Activated CD4-positive, alpha-beta memory T cell treated with anti-CD3 and anti-CD28 coated beads for 36 hours (primary cell): ENCODE measurements at regions not wholly inside any gene's neighbourhood (a gene's known extent, or its start where the extent isn't known, plus 50 kb on each side); places are given as distances from the start of the nearest gene placed in this dataset.
"Not testable (repeated sequence)": the region's sequence is repeated elsewhere in the genome, so short reads cannot be mapped to it uniquely, and the experiment has no call there.

Source experiments
- CTCF ChIA-PET: fragments of 350-600 bp; sonication (Branson Sonifier 250); formaldehyde crosslinking; loops from one replicate; lab custom pipeline; 2021; ENCODE audit warnings: antibody characterized with exemption, inconsistent platforms; lab: Charles Lee
- POLR2A ChIA-PET: fragments of 350-600 bp; sonication (Branson Sonifier 250); formaldehyde crosslinking; loops from one replicate; lab custom pipeline; 2021; ENCODE audit warnings: antibody characterized with exemption; lab: Charles Lee
- DNase-seq: peaks from one replicate; pipeline ENCODE4 v3.0.0-alpha.2; 2020
- H3K27ac Mint-ChIP-seq: one replicate; pipeline ENCODE4 v1.8.0; 2021; ENCODE audit warnings: mixed read lengths
- H3K27me3 Mint-ChIP-seq: one replicate; pipeline ENCODE4 v1.8.0; 2021; ENCODE audit warnings: mixed read lengths
- H3K36me3 Mint-ChIP-seq: one replicate; pipeline ENCODE4 v1.8.0; 2021; ENCODE audit warnings: mixed read lengths
- H3K4me1 Mint-ChIP-seq: one replicate; pipeline ENCODE4 v1.8.0; 2021; ENCODE audit warnings: low read depth, mixed read lengths
- H3K4me3 Mint-ChIP-seq: one replicate; pipeline ENCODE4 v1.8.0; 2021; ENCODE audit warnings: mild to moderate bottlenecking, mixed read lengths
- H3K9me3 Mint-ChIP-seq: one replicate; pipeline ENCODE4 v1.8.0; 2021; ENCODE audit warnings: mixed read lengths
- intact Hi-C: fragments of 100-400 bp; cut with micrococcal nuclease; formaldehyde crosslinking; loops from one replicate; pipeline ENCODE4 v1.15.1; 2023

GRCh38 chr16:60087530-60087929 is 1353.4 kb upstream of the GOT2 start:
- POLR2A ChIA-PET = no interaction called here
- no peaks in the 10 kb centered on the region for H3K4me1 Mint-ChIP-seq
- intact Hi-C loops = no loop called here
- CTCF ChIA-PET = no interaction called here
- H3K36me3 Mint-ChIP-seq = no peaks in the 10 kb centered on the region
- H3K9me3 Mint-ChIP-seq = peaks cover 26% of the 10 kb centered on the region
- no peaks in the 10 kb centered on the region for H3K27me3 Mint-ChIP-seq
- DNase-seq = no peak
- H3K27ac Mint-ChIP-seq = no peak overlapping the region
- H3K4me3 Mint-ChIP-seq = no peak overlapping the region

- H3K4me1 Mint-ChIP-seq, H3K27ac Mint-ChIP-seq, POLR2A ChIA-PET, H3K27me3 Mint-ChIP-seq, intact Hi-C loops, H3K4me3 Mint-ChIP-seq, H3K36me3 Mint-ChIP-seq, CTCF ChIA-PET, DNase-seq: not testable (repeated sequence)
- H3K9me3 Mint-ChIP-seq = peaks cover 13% of the 10 kb centered on the region
Measured at GRCh38 chr16:60078819-60079218, 1344.7 kb upstream of the GOT2 start.

GRCh38 chr16:60077861-60078260 is 1343.7 kb upstream of the GOT2 start:
- Mint-ChIP-seq H3K27ac (no peak overlapping the region), H3K4me1 (no peaks in the 10 kb centered on the region), H3K4me3 (no peak overlapping the region), H3K27me3 (no peaks in the 10 kb centered on the region), H3K36me3 (no peaks in the 10 kb centered on the region), H3K9me3 (peaks cover 13% of the 10 kb centered on the region)
- POLR2A ChIA-PET = no interaction called here
- CTCF ChIA-PET = no interaction called here
- no peak for DNase-seq
- intact Hi-C loops = no loop called here

GRCh38 chr16:60074378-60074777 is 1340.3 kb upstream of the GOT2 start:
- peaks cover 14% of the 10 kb centered on the region for H3K9me3 Mint-ChIP-seq
- no peak overlapping the region for H3K27ac Mint-ChIP-seq
- H3K36me3 Mint-ChIP-seq = no peaks in the 10 kb centered on the region
- intact Hi-C loops = no loop called here
- ChIA-PET CTCF (no interaction called here), POLR2A (no interaction called here)
- no peak for DNase-seq
- no peaks in the 10 kb centered on the region for H3K4me1 Mint-ChIP-seq
- no peaks in the 10 kb centered on the region for H3K27me3 Mint-ChIP-seq
- H3K4me3 Mint-ChIP-seq = no peak overlapping the region

- Mint-ChIP-seq H3K4me1 (no peaks in the 10 kb centered on the region), H3K27ac (no peak overlapping the region), H3K9me3 (peaks cover 17% of the 10 kb centered on the region), H3K36me3 (no peaks in the 10 kb centered on the region), H3K27me3 (no peaks in the 10 kb centered on the region), H3K4me3 (no peak overlapping the region)
- CTCF ChIA-PET = no interaction called here
- intact Hi-C loops = no loop called here
- no peak for DNase-seq
- POLR2A ChIA-PET = no interaction called here
Measured at GRCh38 chr16:60073376-60073775, 1339.3 kb upstream of the GOT2 start.

GRCh38 chr16:60064026-60064425 is 1329.9 kb upstream of the GOT2 start:
- CTCF ChIA-PET = interaction anchor here (0.6 kb wide), 1 partner anchor 1488 kb away, joined by 3 read pairs; no protein-coding TSS in a partner anchor
- POLR2A ChIA-PET = no interaction called here
- H3K4me3 Mint-ChIP-seq = no peak overlapping the region

GRCh38 chr16:60061396-60061795 is 1327.3 kb upstream of the GOT2 start:
- peaks cover 24% of the 10 kb centered on the region for H3K9me3 Mint-ChIP-seq
- H3K36me3 Mint-ChIP-seq = no peaks in the 10 kb centered on the region
- no peak overlapping the region for H3K4me3 Mint-ChIP-seq
- no peak for DNase-seq
- no peaks in the 10 kb centered on the region for H3K4me1 Mint-ChIP-seq
- ChIA-PET CTCF (no interaction called here), POLR2A (no interaction called here)
- no peak overlapping the region for H3K27ac Mint-ChIP-seq
- intact Hi-C loops = no loop called here
- H3K27me3 Mint-ChIP-seq = no peaks in the 10 kb centered on the region

More at GRCh38 chr16:60064026-60064425, 1329.9 kb upstream of the GOT2 start:
- H3K9me3 Mint-ChIP-seq = peaks cover 18% of the 10 kb centered on the region
- intact Hi-C loops = no loop called here
- no peaks in the 10 kb centered on the region for H3K27me3 Mint-ChIP-seq
- H3K36me3 Mint-ChIP-seq = no peaks in the 10 kb centered on the region
- H3K4me1 Mint-ChIP-seq = no peaks in the 10 kb centered on the region
- H3K27ac Mint-ChIP-seq = no peak overlapping the region
- DNase-seq = no peak

- intact Hi-C loops = no loop called here
- no peak for DNase-seq
- H3K36me3 Mint-ChIP-seq = no peaks in the 10 kb centered on the region
- no peak overlapping the region for H3K4me3 Mint-ChIP-seq
- H3K9me3 Mint-ChIP-seq = peaks cover 28% of the 10 kb centered on the region
- no peaks in the 10 kb centered on the region for H3K27me3 Mint-ChIP-seq
- ChIA-PET CTCF (no interaction called here), POLR2A (no interaction called here)
- H3K27ac Mint-ChIP-seq = no peak overlapping the region
- no peaks in the 10 kb centered on the region for H3K4me1 Mint-ChIP-seq
Measured at GRCh38 chr16:60060731-60061130, 1326.6 kb upstream of the GOT2 start.

GRCh38 chr16:60059141-60059540 is 1325.0 kb upstream of the GOT2 start:
- no peaks in the 10 kb centered on the region for H3K4me1 Mint-ChIP-seq
- ChIA-PET CTCF (interaction anchor here (0.5 kb wide), 1 partner anchor 1259 kb away, joined by 3 read pairs; no protein-coding TSS in a partner anchor), POLR2A (no interaction called here)
- DNase-seq = no peak
- H3K4me3 Mint-ChIP-seq = no peak overlapping the region
- H3K27me3 Mint-ChIP-seq = no peaks in the 10 kb centered on the region
- H3K27ac Mint-ChIP-seq = no peak overlapping the region
- intact Hi-C loops = no loop called here
- H3K9me3 Mint-ChIP-seq = peaks cover 24% of the 10 kb centered on the region
- H3K36me3 Mint-ChIP-seq = no peaks in the 10 kb centered on the region

- no peaks in the 10 kb centered on the region for H3K4me1 Mint-ChIP-seq
- intact Hi-C loops = no loop called here
- ChIA-PET CTCF (no interaction called here), POLR2A (no interaction called here)
- H3K4me3 Mint-ChIP-seq = no peak overlapping the region
- H3K36me3 Mint-ChIP-seq = no peaks in the 10 kb centered on the region
- H3K27ac Mint-ChIP-seq = no peak overlapping the region
- DNase-seq = no peak
- H3K27me3 Mint-ChIP-seq = no peaks in the 10 kb centered on the region
- peaks cover 27% of the 10 kb centered on the region for H3K9me3 Mint-ChIP-seq
Measured at GRCh38 chr16:60041671-60042070, 1307.6 kb upstream of the GOT2 start.

GRCh38 chr16:60031740-60032139 is 1297.6 kb upstream of the GOT2 start:
- no peak for DNase-seq
- H3K4me1 Mint-ChIP-seq = no peaks in the 10 kb centered on the region
- CTCF ChIA-PET = no interaction called here
- intact Hi-C loops = no loop called here
- H3K36me3 Mint-ChIP-seq = no peaks in the 10 kb centered on the region
- no peak overlapping the region for H3K27ac Mint-ChIP-seq
- H3K9me3 Mint-ChIP-seq = peaks cover 25% of the 10 kb centered on the region
- no peaks in the 10 kb centered on the region for H3K27me3 Mint-ChIP-seq
- H3K4me3 Mint-ChIP-seq = no peak overlapping the region
- POLR2A ChIA-PET = no interaction called here

- Mint-ChIP-seq H3K4me1 (no peaks in the 10 kb centered on the region), H3K36me3 (no peaks in the 10 kb centered on the region), H3K27ac (no peak overlapping the region), H3K27me3 (no peaks in the 10 kb centered on the region), H3K9me3 (peaks cover 12% of the 10 kb centered on the region), H3K4me3 (no peak overlapping the region)
- no peak for DNase-seq
- intact Hi-C loops = no loop called here
- POLR2A ChIA-PET = no interaction called here
- CTCF ChIA-PET = no interaction called here
Measured at GRCh38 chr16:60027351-60027750, 1293.2 kb upstream of the GOT2 start.

- no peak overlapping the region for H3K27ac Mint-ChIP-seq
- no peaks in the 10 kb centered on the region for H3K36me3 Mint-ChIP-seq
- no peaks in the 10 kb centered on the region for H3K4me1 Mint-ChIP-seq
- CTCF ChIA-PET = no interaction called here
- POLR2A ChIA-PET = no interaction called here
- DNase-seq = no peak
- H3K27me3 Mint-ChIP-seq = no peaks in the 10 kb centered on the region
- intact Hi-C loops = no loop called here
- H3K9me3 Mint-ChIP-seq = peaks cover 48% of the 10 kb centered on the region
- H3K4me3 Mint-ChIP-seq = no peak overlapping the region
Measured at GRCh38 chr16:60013076-60013475, 1279.0 kb upstream of the GOT2 start.
